GM21825 (cell line): ENCODE measurements at regions not wholly inside any gene's neighbourhood (a gene's known extent, or its start where the extent isn't known, plus 50 kb on each side); places are given as distances from the start of the nearest gene placed in this dataset.

Experiments used
- ATAC-seq: cut with Tn5 transposase; IDR thresholded peaks from one replicate; pipeline ENCODE4 v1.9.1; 2021; ENCODE audit warnings: mild to moderate bottlenecking, moderate library complexity; ENCODE audit not compliant: unreplicated experiment

DNA sequence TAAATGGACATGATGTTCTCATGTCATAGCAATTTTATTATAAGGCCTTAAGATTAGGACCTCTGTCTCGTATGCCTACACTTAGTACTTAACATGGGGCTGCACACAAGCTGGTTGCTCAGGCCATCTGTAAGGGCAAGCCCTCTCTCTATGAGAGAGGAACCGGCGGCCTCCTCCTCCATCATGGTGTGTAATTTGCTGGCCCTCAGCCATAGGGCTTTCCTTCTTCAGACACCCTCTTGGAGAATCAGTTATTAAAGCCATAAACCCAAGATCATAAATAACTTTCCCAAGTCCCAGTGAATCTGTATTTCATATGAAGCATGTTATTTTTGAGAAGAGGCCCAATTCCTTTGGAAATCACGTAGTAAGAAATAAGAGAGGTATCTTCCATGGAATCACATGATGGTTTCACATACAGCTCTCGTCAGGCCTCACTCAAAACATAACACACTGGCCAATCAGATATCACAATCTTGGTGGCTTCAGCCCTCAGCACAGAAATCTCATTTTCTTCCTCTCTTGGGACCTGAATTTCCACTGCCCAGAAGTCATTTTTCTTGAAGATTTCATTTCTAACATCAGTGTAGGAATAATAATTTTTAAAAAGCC is 92.6 kb downstream of the RDH14 start:
- ATAC-seq: no peak

DNA sequence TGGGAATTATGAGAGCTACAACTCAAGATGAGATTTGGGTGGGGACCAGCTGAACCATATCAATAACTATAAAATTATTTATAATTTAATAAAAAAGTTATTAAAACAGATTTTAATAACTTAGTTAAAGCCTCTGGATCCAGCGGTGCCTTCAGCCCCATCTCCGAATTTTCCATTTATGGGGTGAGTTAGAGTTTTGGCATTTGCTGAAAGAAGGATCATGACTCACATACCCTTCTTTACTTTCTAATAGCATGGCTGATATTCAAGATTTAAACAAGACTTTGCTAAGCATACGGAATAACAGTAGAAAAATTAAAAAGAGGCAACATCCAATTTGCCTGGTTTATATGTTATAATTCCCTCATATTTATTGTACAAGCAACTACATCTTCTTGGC is 94.5 kb downstream of the RDH14 start:
- no peak for ATAC-seq

DNA sequence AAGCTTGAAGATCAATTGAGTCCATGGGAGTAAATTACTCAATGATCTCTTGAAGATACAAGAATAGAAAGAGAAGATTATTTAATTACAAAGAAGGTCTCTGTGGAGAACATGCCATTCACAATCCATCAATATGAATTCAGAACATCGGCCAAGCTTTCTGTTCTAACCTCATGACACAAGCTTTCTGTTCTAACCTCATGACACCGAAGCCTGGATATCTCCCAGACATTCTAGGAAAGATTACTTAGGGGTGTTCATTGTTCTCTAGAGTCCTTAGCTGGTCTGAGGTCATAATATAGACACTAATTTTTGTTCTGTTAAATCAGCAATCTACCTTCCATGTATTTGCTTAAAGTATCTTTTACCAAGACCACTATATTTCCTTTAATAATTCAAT is 95.5 kb downstream of the RDH14 start:
- no peak for ATAC-seq

DNA sequence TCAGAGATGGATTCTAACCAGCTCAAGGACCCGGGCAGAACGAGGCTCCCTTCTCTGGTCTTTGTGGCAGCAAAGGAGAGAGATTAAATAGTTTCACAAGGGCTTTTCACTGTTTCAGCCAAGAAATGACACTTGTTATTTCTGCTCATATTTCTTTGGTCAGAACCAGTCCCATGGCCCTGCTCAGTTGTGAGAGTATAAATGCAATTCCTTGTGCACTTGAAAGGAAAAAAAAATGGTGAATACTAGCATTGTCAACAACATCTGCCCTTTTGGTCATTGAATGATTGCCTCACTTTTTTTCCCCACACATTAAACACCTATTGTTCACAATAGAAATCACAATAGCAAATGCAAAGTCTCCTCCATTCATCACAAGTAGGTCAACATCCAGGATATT is 104.4 kb downstream of the RDH14 start:
- no peak for ATAC-seq

DNA sequence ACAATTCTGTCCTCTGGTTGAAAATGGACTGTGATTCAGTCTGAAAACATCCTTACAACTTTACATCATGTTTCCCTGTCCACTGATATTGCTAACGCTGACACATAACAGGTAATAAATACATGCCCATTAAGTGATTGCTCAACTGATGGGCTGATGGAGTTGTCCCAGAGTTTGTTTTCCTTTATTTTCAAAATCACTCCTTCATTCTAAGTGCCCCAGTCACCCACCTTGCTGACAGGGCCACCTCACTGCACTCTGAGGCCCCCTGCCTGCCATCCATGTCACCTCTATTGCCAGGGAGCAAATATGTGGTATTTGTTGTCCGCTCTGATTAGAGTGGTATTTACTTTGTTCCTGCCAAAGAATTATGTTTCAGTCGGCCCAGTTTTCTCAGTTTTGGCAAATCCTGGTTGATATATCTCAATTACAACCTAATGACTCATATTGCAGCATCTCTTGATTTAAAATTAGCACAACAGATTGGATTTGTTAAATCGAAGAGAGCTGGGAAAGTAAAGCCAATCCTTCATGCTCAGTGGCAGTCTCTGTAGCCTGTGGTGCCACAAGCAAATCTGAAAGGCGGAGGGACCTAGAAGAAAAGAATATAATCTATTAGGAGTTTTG is 105.1 kb downstream of the RDH14 start:
- ATAC-seq: no peak

DNA sequence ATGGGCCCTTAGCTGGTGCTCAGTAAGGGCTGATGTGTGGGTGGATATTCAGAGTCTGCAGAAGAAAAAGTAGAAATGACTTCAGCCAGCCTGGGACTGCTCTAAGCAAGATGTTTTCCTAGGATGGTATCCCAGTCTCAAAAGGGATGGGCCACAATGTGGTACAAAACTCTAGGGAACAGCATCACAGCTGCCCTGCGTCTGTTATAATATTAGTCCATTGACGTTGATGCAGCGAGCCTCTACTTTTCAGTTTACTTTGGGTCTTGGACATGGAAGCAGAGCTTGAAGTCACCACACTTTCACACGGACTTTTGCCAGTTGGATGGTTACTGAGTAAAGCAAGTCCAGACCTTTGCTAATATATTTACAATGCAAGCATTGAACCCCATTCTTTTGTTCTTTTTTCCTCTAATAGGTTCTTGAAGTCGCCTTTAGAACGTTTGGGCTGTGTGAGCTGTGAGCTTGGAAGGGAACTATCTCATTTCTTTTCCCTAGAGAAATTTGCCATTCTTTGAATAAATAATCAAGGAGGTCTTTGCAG is 105.7 kb downstream of the RDH14 start:
- no peak for ATAC-seq

DNA sequence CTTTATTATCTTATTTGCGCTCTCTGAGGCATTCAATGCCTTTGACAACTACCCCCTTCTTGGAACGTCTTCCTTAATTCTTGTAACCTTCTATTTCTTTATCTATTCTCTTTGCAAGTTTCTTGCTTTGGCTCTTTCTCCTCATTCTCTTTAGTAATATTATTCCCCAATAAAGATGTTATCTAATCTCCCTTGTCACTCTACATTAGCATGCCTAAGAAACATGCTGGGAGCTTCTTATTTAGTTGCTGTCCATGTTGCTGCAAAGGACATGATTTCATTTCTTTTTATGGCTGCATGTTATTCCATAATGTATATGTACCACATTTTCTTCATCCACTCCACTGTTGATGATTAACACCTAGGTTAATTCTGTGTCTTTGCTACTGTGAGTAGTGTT is 113.7 kb downstream of the RDH14 start:
- no peak for ATAC-seq

DNA sequence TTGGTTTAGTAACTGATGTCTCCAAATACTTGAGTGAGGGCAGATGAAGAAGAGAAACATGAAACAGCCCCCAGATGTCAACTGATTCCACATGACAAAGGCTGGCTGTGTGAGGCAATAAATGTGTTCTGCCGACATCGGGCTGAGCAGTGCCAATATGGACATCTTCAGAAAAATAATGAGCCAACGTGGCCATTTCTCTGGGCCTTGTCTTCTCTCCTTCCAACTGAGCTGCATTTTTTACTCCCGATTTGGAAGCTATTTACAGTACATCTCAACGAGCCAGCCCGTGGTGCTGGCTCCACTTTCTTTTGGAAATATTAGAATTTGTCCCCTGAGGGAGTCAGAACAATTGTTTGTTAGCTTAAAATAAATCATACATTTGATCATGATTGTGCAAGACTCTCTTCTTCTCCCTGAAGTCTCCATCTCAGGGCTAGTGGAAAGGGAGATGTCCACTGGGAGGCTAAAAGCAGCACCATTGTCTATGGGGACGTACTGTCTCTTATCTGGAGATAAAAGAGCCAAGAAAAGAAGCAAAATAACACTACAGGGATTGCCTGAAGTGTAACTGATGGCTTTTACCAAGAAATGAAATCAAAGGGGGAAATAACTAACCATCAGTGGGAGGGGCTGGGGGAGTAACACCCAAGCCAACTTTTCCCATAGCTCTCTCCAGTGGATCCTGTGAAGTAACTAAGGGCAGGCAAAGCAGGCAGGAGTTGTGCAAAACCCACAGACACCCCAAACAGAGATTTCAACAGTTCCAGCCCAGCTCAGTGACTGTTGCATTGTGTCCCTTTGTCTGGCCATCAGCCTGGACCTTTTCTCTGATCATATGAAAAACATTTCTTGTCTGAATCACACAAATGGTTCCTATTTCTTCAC is 114.8 kb downstream of the RDH14 start:
- ATAC-seq: no peak

DNA sequence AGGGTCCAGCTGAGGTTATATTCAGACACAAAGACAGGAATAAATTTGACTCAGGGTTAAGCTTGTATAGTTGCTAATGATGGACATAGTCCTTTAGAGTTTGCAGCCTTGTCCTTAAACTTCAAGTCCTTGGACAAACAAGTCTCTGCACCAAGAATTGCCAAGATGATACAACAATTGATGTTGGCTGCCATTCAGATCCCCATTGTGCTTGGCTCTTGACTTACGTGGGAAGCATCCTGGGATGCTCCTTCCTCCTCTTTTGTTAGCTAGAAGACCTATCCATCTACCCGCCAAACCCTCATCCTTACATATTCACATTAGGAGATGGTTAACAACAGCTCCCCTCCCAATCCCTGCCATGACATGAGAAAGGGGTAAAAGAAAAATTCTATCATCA is 115.6 kb downstream of the RDH14 start:
- ATAC-seq: no peak

DNA sequence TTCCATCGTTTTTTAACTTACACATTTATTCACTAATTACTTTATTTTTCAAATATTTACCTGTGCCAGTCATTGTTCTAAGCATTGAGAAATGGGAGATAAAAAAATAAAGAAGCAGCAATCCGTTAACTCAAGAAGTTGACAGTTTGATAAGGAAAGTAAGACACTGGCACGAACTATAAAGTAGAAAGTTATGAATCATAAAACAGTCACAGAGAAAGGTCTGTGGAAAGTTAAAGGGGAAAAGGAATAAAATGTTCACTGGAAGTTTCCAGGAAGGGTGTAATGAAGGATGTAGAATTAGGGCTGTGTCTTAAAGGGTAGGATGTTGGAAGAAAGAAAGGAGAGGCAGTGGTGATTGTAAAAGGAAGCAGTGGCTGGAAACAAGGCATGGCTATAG is 118.9 kb downstream of the RDH14 start:
- ATAC-seq: no peak

DNA sequence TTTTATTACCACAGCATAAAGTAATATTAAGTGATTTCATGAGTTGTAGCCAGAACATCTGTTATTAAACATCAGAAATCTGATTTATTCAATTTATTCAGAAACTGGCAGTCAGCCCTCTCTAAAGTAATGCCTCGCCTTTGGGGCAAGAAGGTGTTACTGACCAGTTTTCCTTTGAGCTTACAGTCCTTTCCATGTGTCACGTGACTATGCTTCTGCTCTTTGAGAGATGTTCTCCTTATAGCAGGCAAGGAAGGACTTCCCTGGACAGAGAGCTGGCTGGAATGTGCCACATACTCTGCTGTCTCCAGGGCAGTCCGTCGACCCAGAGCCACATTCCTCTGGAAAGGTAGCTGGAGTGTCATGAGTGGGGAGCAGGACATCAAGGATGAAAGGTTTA is 119.7 kb downstream of the RDH14 start:
- ATAC-seq: no peak

DNA sequence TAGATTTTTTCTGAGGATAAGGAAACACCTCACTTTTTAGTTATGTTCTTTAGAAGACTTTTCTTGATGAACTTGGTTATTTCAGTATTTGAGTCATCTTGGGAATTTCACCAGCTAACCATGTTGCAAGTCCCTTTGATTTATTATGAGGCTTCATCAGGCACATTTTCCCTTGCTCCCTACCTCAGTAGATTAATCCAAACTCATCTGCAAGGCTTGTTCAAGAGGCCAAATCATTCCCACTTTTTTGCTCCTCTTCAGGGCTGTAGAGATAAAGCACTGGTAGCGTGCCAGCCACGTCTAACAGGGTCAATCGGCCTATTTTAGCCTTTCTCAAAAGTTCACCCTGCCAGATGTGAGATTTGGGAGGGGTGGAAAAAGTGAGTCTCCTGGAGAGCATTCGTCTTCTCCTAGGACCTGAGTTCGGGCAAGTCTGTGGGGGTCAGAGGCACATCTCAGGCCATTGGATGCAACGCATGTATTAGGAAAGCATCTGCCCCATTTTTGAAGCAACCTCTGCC is 120.3 kb downstream of the RDH14 start:
- ATAC-seq: no peak

DNA sequence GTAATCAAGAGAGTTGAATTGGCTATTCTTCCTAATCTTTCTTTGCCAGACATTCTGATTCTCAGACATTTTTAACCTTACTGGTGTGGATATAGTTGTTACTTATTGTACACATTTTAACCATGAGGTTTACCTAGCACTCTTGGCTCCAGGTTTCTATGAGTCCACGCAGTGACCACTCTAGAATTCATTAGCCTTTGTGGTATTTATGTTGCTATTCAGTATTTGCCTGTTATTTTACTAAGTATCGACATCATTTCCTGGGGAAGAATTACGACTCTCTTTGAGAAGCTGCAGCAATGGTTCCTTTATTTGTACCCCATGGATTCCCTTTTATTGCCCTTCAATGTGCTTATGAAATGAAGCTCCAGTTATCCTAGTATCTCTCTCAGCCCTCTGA is 120.7 kb downstream of the RDH14 start:
- no peak for ATAC-seq

DNA sequence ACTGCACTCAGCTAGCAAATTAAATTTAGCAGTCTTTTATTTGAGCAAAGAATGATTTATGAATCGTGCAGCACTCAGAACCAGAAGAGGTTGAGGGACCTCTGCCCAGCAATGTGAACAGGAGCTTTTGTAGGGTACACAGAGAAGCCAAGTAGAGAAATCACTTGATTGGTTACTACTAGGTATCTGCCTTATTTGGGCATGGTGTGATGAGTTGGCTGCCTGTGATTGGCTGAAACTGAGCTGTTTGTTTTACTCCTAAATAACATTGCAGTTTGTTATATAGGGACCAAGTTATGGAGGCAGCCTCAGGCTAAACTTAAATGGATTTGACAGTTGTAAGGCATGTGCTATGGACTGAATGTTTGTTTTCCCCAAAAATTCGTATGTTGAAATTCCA is 122.5 kb downstream of the RDH14 start:
- ATAC-seq: no peak

DNA sequence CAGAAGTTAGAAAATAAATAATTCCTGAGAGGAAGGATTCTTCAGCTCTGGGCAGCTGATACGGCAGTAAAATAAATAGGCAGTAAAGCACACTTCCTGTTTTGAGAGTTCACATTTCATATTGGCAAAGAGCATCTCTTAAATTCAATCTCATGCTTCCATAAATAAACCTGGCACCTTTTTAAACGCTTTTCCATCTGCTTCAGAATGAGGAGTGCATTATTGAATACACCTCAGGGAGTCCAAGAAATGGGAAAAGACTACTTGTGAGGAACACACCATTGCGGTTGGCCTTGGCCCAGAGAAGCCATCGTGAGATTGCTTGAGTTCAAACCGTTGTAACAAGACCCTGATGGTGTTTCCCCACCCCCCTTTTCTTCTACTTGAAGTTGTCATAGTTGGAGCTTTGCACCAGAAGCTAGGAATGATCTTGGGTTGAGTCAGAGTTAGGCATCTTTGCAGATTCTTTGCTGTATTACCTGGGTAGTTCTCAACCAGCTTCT is 123.9 kb downstream of the RDH14 start:
- ATAC-seq: no peak

DNA sequence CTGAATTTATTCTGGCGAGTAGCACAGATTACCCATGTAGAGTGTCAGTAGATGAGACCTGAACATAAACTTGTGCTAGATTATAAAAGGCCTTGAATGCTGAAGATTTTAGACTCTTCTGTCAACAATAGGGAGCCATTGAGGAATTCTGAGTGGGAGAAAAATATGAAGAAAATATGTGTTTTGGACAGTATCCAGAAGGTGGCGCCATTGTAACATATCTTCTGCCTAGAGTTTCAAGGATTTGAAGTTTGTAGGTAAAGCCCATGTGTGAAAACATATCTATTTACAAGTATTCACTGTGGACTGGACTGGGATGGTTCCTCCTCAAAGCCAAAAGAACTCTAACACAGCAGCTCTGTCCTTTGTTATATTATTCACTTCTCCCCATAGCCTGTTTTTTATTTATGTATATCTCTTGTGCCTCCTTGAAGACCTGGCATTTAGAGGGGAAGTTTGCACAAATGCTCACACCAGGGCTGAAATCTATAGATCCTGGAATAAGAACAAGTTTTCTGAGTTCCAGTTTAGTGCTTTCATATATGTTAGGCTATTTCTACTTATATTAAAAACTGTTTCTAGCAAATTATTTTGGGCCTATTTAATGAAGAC is 124.9 kb downstream of the RDH14 start:
- no peak for ATAC-seq

DNA sequence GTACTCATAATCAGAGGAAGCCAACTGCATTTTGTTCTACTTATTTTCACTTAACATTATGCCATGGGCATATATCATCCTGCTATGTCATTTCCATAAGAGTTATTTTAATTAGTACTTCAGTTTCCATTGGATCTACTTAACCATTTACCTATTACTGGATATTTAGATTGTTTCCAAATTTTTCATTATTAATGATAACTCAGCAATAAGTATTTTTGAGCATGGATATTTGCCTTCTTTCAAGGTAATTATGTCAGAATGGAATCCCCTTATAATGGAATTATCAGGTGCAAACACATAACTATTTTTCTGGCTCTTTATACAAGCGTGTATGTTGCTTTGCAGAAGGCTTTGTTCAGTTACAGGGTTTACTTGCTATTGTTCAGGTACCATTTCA is 126.6 kb downstream of the RDH14 start:
- ATAC-seq: no peak

DNA sequence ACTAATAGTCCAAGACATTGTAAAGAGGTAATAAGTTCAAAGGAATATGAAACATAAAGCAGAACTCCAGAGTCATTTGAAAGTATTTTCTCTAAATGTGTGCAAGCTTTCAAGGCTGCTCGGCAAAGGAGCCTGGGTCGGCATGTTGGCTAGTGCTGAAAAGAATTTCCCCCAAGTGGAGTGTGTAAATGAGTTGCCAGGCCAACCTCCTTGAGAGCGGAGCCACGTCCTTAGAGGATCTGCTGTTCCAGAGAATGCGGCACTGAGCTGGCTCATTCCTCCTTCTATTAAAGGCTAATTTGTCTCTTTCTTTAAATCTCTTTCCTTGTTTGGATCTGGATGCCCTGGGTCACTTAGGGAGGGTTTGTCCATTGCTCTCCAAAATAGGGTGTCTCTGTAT is 127.5 kb downstream of the RDH14 start:
- ATAC-seq: no peak

DNA sequence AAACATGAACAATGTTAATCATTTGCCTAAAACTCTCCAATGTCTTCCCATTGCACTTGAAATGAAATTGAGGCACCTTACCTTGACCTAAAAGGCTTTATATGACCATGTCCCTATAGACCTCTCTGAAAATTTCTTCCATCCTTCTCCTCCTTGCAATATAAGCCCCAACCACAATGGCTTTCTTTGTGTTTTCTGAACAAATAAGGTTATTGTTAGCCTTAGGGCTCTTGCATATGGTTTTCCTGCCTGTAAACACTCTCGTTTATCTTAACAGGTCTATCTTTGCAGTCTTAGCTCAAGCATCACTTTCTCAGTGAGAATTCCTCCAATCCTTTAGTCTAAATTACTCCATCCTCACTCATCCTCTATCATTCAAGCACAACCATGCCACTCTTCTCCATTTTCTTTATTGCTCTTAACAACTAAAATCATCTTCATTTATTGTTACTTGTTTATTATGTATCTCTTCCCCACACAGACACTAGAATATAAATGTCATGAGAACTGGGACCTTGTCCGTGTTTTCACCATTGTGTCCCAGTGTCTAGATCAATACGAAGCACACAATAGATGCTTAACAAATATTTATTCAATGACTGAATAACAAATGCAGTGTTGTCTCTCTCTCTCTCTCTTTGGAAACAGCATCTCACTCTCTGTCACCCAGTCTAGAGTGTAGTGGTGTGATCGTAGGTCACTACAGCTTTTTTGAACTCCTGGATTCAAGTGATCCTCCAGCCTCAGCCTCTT is 129.3 kb downstream of the RDH14 start:
- ATAC-seq: no peak

DNA sequence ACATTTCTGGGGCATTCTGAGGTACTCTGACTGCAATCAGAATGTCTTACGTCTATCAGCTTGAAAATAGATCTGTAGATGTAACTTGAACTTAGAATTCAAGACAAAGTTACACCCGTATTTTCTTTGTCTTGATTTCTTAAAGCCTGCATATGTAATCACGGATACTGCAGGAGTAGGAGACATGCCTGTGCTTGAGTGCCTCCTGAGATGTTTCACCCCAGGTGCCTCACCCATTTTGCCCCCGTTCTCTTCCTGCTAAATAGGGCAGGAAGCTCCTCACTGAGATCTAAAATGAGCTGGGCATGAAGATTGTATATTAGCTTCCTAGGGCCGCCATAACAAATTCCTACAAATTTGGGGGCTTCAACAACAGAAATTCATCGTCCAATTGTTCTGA is 131.9 kb downstream of the RDH14 start:
- ATAC-seq: no peak
